ENCODE measurements at regions not wholly inside any gene's neighbourhood (a gene's known extent, or its start where the extent isn't known, plus 50 kb on each side); places are given as distances from the start of the nearest gene placed in this dataset.

DNA sequence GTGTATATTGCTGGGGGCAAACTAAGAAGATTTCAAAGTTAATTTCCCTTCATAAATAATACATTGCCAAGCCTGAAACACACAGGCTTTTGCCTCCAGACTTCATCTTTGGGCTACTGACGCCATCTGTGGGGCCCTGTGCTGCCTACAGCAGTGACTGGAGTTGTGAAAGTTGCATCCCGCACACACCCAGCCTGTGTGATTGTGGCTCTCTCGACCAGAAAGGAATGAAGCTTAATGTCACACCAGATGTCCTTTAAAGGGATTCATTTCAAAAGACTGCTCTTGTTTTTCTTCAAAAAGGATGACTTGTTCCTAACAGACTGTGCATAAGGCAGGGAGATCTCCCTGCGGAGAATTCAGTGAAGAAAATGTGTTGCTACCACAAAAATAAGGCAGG, 210.5 kb downstream of the FAM181B start:
- TF ChIP-seq CTCF (IDR thresholded peaks at IDR 0.05) (no peak), POLR2AphosphoS5 (IDR thresholded peaks at IDR 0.05) (no peak), POLR2A (IDR thresholded peaks at IDR 0.05) (no peak), EP300 (IDR thresholded peaks at IDR 0.05) (no peak)
